Keratinocyte (primary cell): ENCODE measurements at regions not wholly inside any gene's neighbourhood (a gene's known extent, or its start where the extent isn't known, plus 50 kb on each side); places are given as distances from the start of the nearest gene placed in this dataset.

ENCODE experiments used
- EZH2 ChIP-seq: IDR thresholded peaks from one replicate; pipeline ENCODE4 v1.6.1; 2012; ENCODE audit warnings: inconsistent platforms, mild to moderate bottlenecking, low read length, moderate library complexity
- TF ChIP-seq, protein P1 (sequence below), 3 experiments: IDR thresholded peaks in 1 of 3; conservative IDR thresholded peaks in 1 of 3; optimal IDR thresholded peaks in 1 of 3; 2 replicates in 2 of 3; 3 replicates in 1 of 3; pipeline versions ENCODE3 to v1.5.1; 2011; ENCODE audit warnings: low read length in 3 of 3, mild to moderate bottlenecking in 3 of 3, moderate library complexity in 2 of 3, control low read depth in 1 of 3, inconsistent platforms in 1 of 3; ENCODE audit not compliant: insufficient read depth in 2 of 3; ENCODE audit errors: extremely low read depth in 1 of 3

- TF ChIP-seq, protein P1, sequence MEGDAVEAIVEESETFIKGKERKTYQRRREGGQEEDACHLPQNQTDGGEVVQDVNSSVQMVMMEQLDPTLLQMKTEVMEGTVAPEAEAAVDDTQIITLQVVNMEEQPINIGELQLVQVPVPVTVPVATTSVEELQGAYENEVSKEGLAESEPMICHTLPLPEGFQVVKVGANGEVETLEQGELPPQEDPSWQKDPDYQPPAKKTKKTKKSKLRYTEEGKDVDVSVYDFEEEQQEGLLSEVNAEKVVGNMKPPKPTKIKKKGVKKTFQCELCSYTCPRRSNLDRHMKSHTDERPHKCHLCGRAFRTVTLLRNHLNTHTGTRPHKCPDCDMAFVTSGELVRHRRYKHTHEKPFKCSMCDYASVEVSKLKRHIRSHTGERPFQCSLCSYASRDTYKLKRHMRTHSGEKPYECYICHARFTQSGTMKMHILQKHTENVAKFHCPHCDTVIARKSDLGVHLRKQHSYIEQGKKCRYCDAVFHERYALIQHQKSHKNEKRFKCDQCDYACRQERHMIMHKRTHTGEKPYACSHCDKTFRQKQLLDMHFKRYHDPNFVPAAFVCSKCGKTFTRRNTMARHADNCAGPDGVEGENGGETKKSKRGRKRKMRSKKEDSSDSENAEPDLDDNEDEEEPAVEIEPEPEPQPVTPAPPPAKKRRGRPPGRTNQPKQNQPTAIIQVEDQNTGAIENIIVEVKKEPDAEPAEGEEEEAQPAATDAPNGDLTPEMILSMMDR (optimal IDR thresholded peaks at IDR 0.05 in 1 of 3, IDR thresholded peaks at IDR 0.05 in 1 of 3, conservative IDR thresholded peaks at IDR 0.05 in 1 of 3; ENCODE audit: extremely low read depth in 1 of 3, insufficient read depth in 2 of 3, low read length in 3 of 3): no peak
- no peak for TF ChIP-seq EZH2
These were observed 64.0 kb downstream of the SIK1 start for GRCh38 chr21:43362915-43363314.
